Adipocyte (in vitro differentiated cells): ENCODE measurements at regions not wholly inside any gene's neighbourhood (a gene's known extent, or its start where the extent isn't known, plus 50 kb on each side); places are given as distances from the start of the nearest gene placed in this dataset.
A peak's percentile ranks its signal among the peaks of the same experiment; 100 is the strongest.
"Not testable (repeated sequence)": the region's sequence is repeated elsewhere in the genome, so short reads cannot be mapped to it uniquely, and the experiment has no call there.

Source experiments
- DNase-seq: peaks from one replicate; pipeline ENCODE4 v3.0.0-alpha.2; 2015; ENCODE audit warnings: low read depth
- H3K27me3 ChIP-seq: replicated peaks from 2 replicates; pipeline ENCODE4 v1.7.0; 2013; ENCODE audit warnings: mild to moderate bottlenecking, low read length, moderate library complexity; ENCODE audit not compliant: control insufficient read depth, insufficient read depth
- H3K36me3 ChIP-seq: 2 replicates; pipeline ENCODE4 v1.7.0; 2013; ENCODE audit warnings: low read length, mild to moderate bottlenecking, moderate library complexity; ENCODE audit not compliant: control insufficient read depth, insufficient read depth, severe bottlenecking
- H3K4me1 ChIP-seq: 2 replicates; pipeline ENCODE4 v1.7.0; 2013; ENCODE audit warnings: mild to moderate bottlenecking, low read length, moderate library complexity; ENCODE audit not compliant: control insufficient read depth, insufficient read depth
- H3K4me3 ChIP-seq: 2 replicates; pipeline ENCODE4 v1.7.0; 2013; ENCODE audit warnings: mild to moderate bottlenecking, low read length, moderate library complexity
- H3K9ac ChIP-seq: 2 replicates; pipeline ENCODE4 v1.7.0; 2013; ENCODE audit warnings: mild to moderate bottlenecking, low read length, moderate library complexity
- H3K9me3 ChIP-seq: 2 replicates; pipeline ENCODE4 v1.7.0; 2013; ENCODE audit warnings: mild to moderate bottlenecking, low read length, moderate library complexity; ENCODE audit not compliant: control insufficient read depth

DNA sequence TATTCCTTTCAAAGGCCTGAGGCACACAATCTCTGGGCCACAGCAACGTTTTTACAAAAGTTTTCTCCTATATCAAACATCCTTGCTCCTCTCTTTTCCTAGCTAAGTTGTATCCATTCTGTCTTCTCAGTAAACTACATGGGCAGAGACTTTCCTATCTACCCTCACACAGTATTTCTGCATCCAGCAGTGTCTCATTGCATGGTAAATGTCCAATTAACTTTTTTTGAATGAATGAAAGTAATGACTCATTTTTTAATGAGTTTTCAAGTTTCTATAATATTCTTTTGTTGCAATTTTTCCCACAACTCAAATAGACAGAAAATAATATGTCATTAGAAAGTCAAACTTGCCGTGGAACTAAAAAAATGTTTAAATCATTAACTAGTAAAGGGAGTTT lies 688.6 kb downstream of the JRKL start:
- Histone ChIP-seq H3K9ac (no peak overlapping the region), H3K4me3 (no peak overlapping the region), H3K9me3 (peaks cover 5% of the 10 kb centered on the region), H3K27me3 (no peaks in the 10 kb centered on the region), H3K4me1 (no peaks in the 10 kb centered on the region), H3K36me3 (no peaks in the 10 kb centered on the region)
- DNase-seq: no peak

DNA sequence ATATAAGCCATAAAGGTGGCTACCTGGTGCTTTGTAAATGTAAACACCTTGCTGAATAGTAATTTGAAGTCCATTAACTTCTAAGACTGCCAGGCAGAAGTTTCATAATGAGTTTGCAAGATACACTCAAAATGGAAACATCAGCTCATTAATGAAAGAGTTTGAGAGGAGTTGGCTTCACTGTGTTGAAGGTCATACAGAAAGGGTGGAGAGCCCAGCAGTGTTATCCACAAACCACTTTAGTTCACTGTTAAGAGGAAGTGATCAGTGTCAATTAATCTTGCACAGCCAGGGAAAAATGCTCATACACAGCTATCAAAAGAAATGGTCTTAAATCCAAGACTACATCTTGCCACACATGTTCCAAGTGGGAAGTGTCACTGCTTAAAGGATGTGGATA lies 689.4 kb downstream of the JRKL start:
- Histone ChIP-seq H3K4me1 (no peaks in the 10 kb centered on the region), H3K4me3 (no peak overlapping the region), H3K27me3 (no peaks in the 10 kb centered on the region), H3K9me3 (peaks cover 5% of the 10 kb centered on the region), H3K36me3 (no peaks in the 10 kb centered on the region), H3K9ac (no peak overlapping the region)
- DNase-seq: no peak

DNA sequence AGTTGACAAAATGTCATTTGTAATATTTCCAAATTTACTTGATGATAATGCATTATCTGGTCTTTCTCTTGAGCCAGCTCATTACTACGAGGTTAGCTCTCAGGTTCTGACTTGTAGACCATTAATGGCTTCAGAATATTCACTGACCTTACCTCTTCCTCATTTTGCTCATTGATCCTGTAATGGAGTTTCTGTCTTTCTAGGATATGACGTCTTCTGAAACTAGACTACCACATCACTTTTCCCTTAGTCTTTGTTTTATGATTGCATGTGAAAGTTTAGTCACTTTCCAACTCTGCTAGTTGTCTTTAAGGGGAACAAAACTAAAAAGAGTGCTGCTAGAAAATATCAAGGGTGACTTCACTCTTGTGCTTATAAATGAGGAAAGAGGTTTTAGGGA lies 697.6 kb downstream of the JRKL start:
- no peak for DNase-seq
- Histone ChIP-seq H3K9ac (no peak overlapping the region), H3K4me3 (no peak overlapping the region), H3K4me1 (no peaks in the 10 kb centered on the region), H3K27me3 (no peaks in the 10 kb centered on the region), H3K36me3 (no peaks in the 10 kb centered on the region), H3K9me3 (no peaks in the 10 kb centered on the region)

DNA sequence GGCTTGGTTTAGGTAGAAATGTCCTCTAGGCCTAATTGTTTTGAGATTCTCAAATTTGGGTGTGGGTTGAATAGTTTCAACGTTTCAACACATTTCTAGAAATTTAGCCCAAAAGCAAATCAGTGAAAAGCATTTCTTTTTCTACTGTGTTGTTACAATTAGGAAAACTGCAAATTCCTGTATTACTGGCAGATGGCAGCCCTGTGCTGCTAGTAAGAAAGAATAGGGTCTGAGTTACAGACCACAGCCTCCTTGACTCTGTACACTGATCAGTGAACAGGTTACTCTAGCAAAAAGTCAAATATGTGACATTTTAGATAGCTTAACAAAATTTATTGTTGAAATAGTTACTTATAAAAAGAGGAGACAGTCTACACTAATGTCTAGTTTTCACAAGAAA lies 703.0 kb downstream of the JRKL start:
- H3K9ac ChIP-seq: no peak overlapping the region
- DNase-seq: no peak

DNA sequence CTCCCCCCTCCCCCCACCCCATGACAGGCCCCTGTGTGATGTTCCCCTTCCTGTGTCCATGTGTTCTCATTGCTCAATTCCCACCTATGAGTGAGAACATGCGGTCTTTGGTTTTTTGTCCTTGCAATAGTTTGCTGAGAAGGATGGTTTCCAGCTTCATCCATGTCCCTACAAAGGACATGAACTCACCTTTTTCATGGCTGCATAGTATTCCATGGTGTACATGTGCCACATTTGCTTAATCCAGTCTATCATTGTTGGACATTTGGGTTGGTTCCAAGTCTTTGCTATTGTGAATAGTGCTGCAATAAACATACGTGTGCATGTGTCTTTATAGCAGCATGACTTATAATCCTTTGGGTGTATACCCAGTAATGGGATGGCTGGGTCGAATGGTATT lies 712.4 kb downstream of the JRKL start:
- DNase-seq, H3K36me3 ChIP-seq, H3K9ac ChIP-seq, H3K27me3 ChIP-seq, H3K4me3 ChIP-seq, H3K4me1 ChIP-seq, H3K9me3 ChIP-seq: not testable (repeated sequence)

More for the DNA sequence above, 703.0 kb downstream of the JRKL start:
- no peaks in the 10 kb centered on the region for H3K9me3 ChIP-seq
- no peaks in the 10 kb centered on the region for H3K4me1 ChIP-seq
- H3K36me3 ChIP-seq: no peaks in the 10 kb centered on the region
- no peak overlapping the region for H3K4me3 ChIP-seq
- H3K27me3 ChIP-seq: no peaks in the 10 kb centered on the region

DNA sequence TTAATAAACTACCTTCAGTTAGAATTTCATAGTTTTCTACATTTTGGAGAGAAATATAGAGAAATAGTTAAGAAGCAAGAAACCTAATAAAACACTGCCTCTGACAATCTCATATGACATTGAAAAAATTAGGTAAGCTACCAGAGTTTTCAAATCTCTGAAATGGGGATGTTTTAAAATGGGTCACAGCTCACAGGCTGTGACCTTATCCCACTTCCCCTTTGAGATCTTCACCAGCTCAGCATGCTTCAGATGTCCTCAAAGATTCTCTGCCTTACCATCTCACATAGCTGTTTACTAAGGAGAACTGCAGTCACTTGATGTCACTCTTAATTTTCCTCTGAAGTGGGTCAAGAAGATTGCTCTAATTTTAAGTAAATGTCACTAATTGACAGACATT lies 717.8 kb downstream of the JRKL start:
- no peak for DNase-seq
- H3K4me3 ChIP-seq: no peak overlapping the region
- no peaks in the 10 kb centered on the region for H3K9me3 ChIP-seq
- no peak overlapping the region for H3K9ac ChIP-seq
- H3K27me3 ChIP-seq: no peaks in the 10 kb centered on the region
- no peaks in the 10 kb centered on the region for H3K36me3 ChIP-seq
- H3K4me1 ChIP-seq: no peaks in the 10 kb centered on the region

DNA sequence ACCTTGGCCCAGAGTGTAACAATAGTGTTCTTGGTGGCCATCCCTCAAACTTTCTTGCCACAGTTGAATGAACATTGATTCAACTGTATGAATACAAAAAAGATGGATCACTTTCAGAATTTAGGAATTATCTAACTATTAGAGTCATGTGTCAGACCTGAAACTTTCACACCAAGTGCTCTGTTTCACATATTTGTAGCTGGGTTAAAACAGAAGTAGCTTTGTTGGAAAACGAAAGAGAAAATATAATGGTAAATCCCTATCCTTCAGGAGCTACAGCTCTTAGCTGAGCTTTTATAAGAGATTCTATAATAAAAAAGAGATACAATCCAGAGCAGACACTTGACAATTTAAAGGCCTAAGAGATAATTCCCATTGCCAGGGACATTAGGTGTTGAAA lies 719.3 kb downstream of the JRKL start:
- no peak overlapping the region for H3K9ac ChIP-seq
- no peaks in the 10 kb centered on the region for H3K9me3 ChIP-seq
- no peak overlapping the region for H3K4me3 ChIP-seq
- H3K36me3 ChIP-seq: no peaks in the 10 kb centered on the region
- DNase-seq: no peak
- no peaks in the 10 kb centered on the region for H3K27me3 ChIP-seq
- no peaks in the 10 kb centered on the region for H3K4me1 ChIP-seq

DNA sequence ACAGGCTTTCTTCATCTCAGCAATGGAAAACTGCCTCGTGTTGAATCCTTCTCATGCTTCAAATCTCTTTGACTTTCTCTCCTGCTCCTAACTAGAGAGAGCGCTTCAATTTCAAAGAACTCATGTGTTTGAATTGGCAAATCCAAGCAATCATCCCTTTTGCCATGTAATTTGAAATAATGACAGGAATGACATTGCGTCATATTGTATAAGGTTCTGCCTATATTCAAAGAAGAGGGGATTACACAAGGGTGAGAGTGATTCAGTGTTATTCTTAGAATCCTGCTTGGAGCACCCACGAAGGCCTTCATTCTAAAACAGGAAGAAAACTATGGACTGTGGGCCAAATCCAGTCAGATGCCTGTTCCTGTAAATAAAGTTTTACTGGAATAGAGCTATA lies 720.6 kb downstream of the JRKL start:
- Histone ChIP-seq H3K9me3 (no peaks in the 10 kb centered on the region), H3K36me3 (no peaks in the 10 kb centered on the region), H3K4me3 (no peak overlapping the region), H3K4me1 (no peaks in the 10 kb centered on the region), H3K27me3 (no peaks in the 10 kb centered on the region), H3K9ac (no peak overlapping the region)
- DNase-seq: peak; percentile 4

DNA sequence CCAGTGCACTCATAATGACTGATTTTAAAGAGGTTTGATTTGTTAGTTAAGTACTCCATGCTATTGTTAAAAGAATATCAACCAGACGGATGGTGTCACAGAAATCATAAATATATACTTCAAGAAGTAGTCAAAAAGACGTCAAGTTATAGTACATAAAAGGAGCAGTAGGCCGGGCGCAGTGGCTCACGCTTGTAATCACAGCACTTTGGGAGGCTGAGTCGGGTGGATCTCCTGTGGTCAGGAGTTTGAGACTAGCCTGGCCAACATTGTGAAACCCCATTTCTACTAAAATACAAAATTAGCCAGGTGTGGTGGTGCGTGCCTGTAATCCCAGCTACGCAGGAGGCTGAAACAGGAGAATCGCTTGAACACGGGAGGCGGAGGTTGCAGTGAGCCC lies 721.7 kb downstream of the JRKL start:
- Histone ChIP-seq H3K9me3 (no peaks in the 10 kb centered on the region), H3K9ac (no peak overlapping the region), H3K27me3 (no peaks in the 10 kb centered on the region), H3K36me3 (no peaks in the 10 kb centered on the region), H3K4me3 (no peak overlapping the region), H3K4me1 (no peaks in the 10 kb centered on the region)
- no peak for DNase-seq

DNA sequence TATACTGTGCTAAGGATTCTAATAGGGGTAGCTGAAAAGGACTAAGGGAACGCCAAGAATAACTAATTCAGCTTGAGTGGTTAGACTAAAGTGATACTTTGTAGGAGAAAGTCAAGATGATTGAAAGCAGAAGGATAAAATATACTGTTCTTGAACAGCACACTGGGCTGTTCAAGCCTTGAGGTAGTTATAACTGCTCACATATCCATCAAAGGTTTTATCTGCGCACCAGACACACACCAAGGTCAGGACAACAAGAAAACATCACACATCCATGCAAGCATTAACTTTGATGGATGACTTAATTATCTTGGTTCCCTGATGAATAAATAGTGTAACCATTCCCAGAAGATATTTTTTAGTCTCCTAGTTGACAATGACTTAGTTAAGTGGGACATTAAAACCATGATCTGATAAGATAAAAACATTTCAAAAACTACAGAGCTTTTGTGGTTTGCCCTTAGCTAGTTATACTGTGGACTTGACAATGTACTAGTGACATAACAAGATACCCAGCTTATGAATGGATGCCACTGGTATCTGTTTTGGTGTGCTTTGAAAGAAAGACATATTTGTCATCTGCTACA lies 728.9 kb downstream of the JRKL start:
- no peaks in the 10 kb centered on the region for H3K9me3 ChIP-seq
- no peaks in the 10 kb centered on the region for H3K36me3 ChIP-seq
- DNase-seq: no peak
- no peak overlapping the region for H3K4me3 ChIP-seq
- peaks cover 2% of the 10 kb centered on the region for H3K27me3 ChIP-seq
- no peaks in the 10 kb centered on the region for H3K4me1 ChIP-seq
- H3K9ac ChIP-seq: no peak overlapping the region

DNA sequence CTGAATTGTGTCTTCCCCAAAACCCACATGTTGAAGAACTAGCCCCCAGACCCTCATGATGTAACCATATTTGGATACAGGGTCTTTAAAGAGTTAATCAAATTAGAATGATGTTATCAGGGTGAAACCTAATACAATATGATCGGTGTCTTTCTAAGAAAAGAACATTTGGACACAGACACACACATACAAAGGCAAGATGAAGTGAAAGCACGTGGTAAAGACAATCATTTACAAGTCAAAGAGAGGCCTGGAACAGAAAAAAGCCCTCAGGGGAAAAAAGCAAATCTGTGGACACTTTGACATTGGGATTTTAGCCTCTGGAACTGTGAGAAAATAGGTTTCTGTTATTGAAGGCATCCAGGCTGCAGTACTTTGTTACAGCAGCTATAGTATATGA lies 733.4 kb downstream of the JRKL start:
- no peak for DNase-seq
- Histone ChIP-seq H3K27me3 (no peaks in the 10 kb centered on the region), H3K9ac (no peak overlapping the region), H3K4me3 (no peak overlapping the region), H3K9me3 (peaks cover 13% of the 10 kb centered on the region), H3K4me1 (no peaks in the 10 kb centered on the region), H3K36me3 (no peaks in the 10 kb centered on the region)

DNA sequence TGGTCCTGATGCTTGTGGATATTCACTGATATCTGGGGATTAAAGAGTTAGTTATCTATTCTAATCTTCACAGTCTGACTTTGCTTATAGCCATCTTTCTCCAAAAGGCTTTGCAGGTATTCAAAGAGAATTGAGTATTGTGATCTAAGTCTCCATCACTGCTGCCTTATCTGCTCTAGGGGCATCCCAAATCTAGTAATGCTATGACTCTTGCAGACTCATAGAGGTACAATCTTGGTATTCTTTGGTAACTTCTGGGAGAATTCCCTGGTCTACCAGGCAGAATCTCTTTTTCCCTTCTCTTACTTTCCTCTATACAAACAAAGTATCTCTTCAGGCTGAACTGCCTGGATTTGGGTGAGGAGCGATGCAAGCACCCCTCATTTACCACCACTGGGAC lies 746.3 kb downstream of the JRKL start:
- no peak for DNase-seq
- Histone ChIP-seq H3K4me3 (no peak overlapping the region), H3K9ac (no peak overlapping the region), H3K27me3 (no peaks in the 10 kb centered on the region), H3K4me1 (no peaks in the 10 kb centered on the region), H3K9me3 (peaks cover 24% of the 10 kb centered on the region), H3K36me3 (no peaks in the 10 kb centered on the region)
